Chondrocyte (in vitro differentiated cells): ENCODE measurements at regions not wholly inside any gene's neighbourhood (a gene's known extent, or its start where the extent isn't known, plus 50 kb on each side); places are given as distances from the start of the nearest gene placed in this dataset.

Experiments used
- DNase-seq: peaks from one replicate; pipeline ENCODE4 v3.0.0; 2021; ENCODE audit warnings: mixed read lengths, low spot score
- H3K27ac Mint-ChIP-seq: one replicate; pipeline ENCODE4 v1.8.0; 2021; ENCODE audit warnings: mild to moderate bottlenecking, moderate library complexity, mixed read lengths; ENCODE audit not compliant: unreplicated experiment
- H3K27me3 Mint-ChIP-seq: 2 replicates; pipeline ENCODE4 v1.8.0; 2021; ENCODE audit warnings: low read depth, mixed read lengths
- H3K36me3 Mint-ChIP-seq: 2 replicates; pipeline ENCODE4 v1.8.0; 2021; ENCODE audit warnings: low read depth, mixed read lengths
- H3K4me1 Mint-ChIP-seq: 2 replicates; pipeline ENCODE4 v1.8.0; 2021; ENCODE audit warnings: low read depth, mild to moderate bottlenecking, mixed read lengths
- H3K4me3 Mint-ChIP-seq: one replicate; pipeline ENCODE4 v1.8.0; 2021; ENCODE audit warnings: mild to moderate bottlenecking, moderate library complexity, mixed read lengths; ENCODE audit not compliant: unreplicated experiment
- H3K9me3 Mint-ChIP-seq: 2 replicates; pipeline ENCODE4 v1.8.0; 2021; ENCODE audit warnings: low read depth, mixed read lengths
- TF ChIP-seq, protein P1 (sequence below): fragments of 200-600 bp; sonication (generic); IDR thresholded peaks from 2 replicates; pipeline ENCODE4 v1.5.0; 2021; ENCODE audit warnings: antibody characterized with exemption, mild to moderate bottlenecking, moderate library complexity

DNA sequence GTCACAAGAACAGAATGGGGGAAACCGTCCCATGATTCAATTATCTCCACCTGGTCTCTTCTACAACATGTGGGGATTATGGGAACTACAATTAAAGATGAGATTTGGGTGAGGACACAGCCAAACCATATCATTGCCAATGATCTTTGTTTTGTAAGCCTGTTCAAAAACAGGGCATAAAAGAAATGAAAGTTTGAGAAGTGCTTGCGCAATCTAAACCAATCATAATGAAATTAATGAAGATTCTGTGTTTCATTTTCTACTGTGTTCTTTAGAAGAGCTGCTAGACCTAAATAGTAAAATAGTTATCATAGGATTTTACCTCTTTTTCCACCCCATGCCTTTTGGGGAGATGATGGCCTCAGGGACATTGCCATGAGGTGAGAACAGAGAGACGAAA, 761.3 kb downstream of the HDGFL1 start:
- Mint-ChIP-seq H3K4me1 (no peaks in the 10 kb centered on the region), H3K27me3 (no peaks in the 10 kb centered on the region), H3K27ac (no peak overlapping the region), H3K4me3 (no peak overlapping the region), H3K9me3 (peaks cover 4% of the 10 kb centered on the region), H3K36me3 (no peaks in the 10 kb centered on the region)
- TF ChIP-seq, protein P1, sequence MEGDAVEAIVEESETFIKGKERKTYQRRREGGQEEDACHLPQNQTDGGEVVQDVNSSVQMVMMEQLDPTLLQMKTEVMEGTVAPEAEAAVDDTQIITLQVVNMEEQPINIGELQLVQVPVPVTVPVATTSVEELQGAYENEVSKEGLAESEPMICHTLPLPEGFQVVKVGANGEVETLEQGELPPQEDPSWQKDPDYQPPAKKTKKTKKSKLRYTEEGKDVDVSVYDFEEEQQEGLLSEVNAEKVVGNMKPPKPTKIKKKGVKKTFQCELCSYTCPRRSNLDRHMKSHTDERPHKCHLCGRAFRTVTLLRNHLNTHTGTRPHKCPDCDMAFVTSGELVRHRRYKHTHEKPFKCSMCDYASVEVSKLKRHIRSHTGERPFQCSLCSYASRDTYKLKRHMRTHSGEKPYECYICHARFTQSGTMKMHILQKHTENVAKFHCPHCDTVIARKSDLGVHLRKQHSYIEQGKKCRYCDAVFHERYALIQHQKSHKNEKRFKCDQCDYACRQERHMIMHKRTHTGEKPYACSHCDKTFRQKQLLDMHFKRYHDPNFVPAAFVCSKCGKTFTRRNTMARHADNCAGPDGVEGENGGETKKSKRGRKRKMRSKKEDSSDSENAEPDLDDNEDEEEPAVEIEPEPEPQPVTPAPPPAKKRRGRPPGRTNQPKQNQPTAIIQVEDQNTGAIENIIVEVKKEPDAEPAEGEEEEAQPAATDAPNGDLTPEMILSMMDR, result no peak
- no peak for DNase-seq

DNA sequence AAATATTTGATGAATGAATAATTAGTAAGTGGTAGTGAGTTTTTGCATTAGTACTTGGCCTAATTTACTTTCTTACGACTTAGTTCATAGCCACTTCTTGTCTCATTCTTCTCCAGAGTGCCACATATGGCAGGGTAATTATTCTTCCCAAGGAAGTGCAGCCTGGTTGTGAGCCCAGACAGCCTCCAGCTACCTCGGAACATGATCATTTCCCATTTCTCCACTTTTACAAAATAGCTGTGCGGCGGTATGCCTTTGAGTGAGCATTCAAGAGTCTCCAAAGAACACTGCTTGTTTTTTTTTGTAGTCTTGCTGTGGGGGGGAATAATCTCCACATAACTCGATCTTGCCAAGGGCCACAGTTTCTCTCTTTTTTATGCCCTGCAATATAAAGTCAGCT, 765.0 kb downstream of the HDGFL1 start:
- Mint-ChIP-seq H3K27me3 (no peaks in the 10 kb centered on the region), H3K36me3 (no peaks in the 10 kb centered on the region), H3K4me1 (no peaks in the 10 kb centered on the region), H3K4me3 (no peak overlapping the region), H3K27ac (no peak overlapping the region), H3K9me3 (no peaks in the 10 kb centered on the region)
- TF ChIP-seq, protein P1, result no peak
- DNase-seq, result no peak

- TF ChIP-seq, protein P1, result no peak
- Mint-ChIP-seq H3K4me3 (no peak overlapping the region), H3K36me3 (no peaks in the 10 kb centered on the region), H3K27me3 (no peaks in the 10 kb centered on the region), H3K9me3 (no peaks in the 10 kb centered on the region), H3K4me1 (no peaks in the 10 kb centered on the region), H3K27ac (no peak overlapping the region)
- no peak for DNase-seq
These were observed 766.5 kb downstream of the HDGFL1 start for GRCh38 chr6:23335894-23336293.

- H3K9me3 Mint-ChIP-seq, result no peaks in the 10 kb centered on the region
- no peaks in the 10 kb centered on the region for H3K4me1 Mint-ChIP-seq
- TF ChIP-seq, protein P1, result no peak
- no peaks in the 10 kb centered on the region for H3K36me3 Mint-ChIP-seq
- no peak overlapping the region for H3K27ac Mint-ChIP-seq
- H3K27me3 Mint-ChIP-seq, result no peaks in the 10 kb centered on the region
- H3K4me3 Mint-ChIP-seq, result no peak overlapping the region
- DNase-seq, result no peak
These were observed 769.9 kb downstream of the HDGFL1 start for GRCh38 chr6:23339268-23339667.

GRCh38 chr6:23340271-23340670, 770.9 kb downstream of the HDGFL1 start:
- H3K9me3 Mint-ChIP-seq, result no peaks in the 10 kb centered on the region
- H3K27ac Mint-ChIP-seq, result no peak overlapping the region
- TF ChIP-seq, protein P1, result no peak
- no peak overlapping the region for H3K4me3 Mint-ChIP-seq
- no peaks in the 10 kb centered on the region for H3K27me3 Mint-ChIP-seq
- DNase-seq, result no peak
- no peaks in the 10 kb centered on the region for H3K36me3 Mint-ChIP-seq
- H3K4me1 Mint-ChIP-seq, result no peaks in the 10 kb centered on the region
